ENCODE measurements at regions not wholly inside any gene's neighbourhood (a gene's known extent, or its start where the extent isn't known, plus 50 kb on each side); places are given as distances from the start of the nearest gene placed in this dataset.

DNA sequence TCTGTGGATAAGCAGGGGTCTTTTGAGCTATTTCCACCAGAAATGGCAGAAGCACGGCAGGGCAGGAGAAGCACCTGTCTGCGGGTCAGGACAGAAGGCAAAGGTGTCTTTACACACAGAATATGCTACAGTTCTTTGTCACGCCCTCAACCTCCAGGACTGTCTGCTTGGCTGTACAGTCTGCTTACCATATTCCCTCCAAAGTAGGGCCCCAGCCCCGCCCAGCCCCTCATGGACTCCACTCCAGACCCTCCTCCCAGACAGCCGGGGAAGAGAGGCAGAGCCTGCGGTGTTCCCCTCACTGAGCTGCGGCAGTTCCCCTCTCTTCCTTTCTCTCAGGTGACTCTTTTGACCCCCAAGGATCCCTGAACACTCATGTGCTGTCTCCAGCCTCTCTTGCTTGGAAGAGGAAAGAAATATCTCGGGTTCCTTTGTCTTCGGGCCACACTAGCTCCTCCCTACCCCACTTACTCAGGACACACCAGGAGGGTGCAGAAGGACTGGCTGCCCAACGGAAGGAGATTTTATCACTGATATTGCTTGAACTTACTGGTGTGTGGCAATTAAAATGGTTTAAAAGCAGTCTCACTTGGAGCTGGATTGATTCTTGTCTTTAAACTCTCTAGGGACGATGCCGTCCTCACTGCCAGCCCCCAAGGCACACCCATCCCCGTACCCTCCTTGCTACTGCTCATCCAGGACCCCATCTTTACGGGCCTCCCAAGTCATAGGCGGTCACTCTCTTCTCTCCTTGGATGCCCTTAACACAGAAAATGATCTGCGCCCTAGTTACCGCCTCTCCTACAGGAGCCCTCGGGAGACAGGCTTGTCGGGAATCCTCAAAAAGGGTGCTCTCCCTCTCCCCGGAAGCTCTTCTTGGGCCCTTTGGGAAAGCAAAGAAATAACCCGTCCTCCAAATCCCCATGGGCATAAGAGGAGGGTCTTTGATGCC is 169.7 kb downstream of the TOMM20 start:
- TF ChIP-seq POLR2A (IDR thresholded peaks at IDR 0.05; ENCODE audit: low read length) (no peak), GATA1 (IDR thresholded peaks at IDR 0.05; ENCODE audit: low read depth, low read length) (no peak)
